Lower leg skin (tissue), 3 donors: ENCODE measurements at regions not wholly inside any gene's neighbourhood (a gene's known extent, or its start where the extent isn't known, plus 50 kb on each side); places are given as distances from the start of the nearest gene placed in this dataset.

Experiments
- CTCF ChIP-seq, 3 donors: fragments of 450-650 bp; IDR thresholded peaks; one replicate each; pipeline ENCODE4 v1.5.1; 2016; ENCODE audit warnings: antibody characterized with exemption in 3 of 3, mild to moderate bottlenecking in 3 of 3, moderate library complexity in 2 of 3
- POLR2A ChIP-seq, 2 donors: fragments of 450-650 bp; IDR thresholded peaks; one replicate each; pipeline ENCODE4 v1.6.1; 2016 to 2017; ENCODE audit warnings: antibody characterized with exemption in 2 of 2, mild to moderate bottlenecking in 1 of 2, moderate library complexity in 1 of 2

GRCh38 chr16:35562919-35563318 lies 2103.5 kb downstream of the TP53TG3F start:
- TF ChIP-seq CTCF (IDR thresholded peaks at IDR 0.05) (no peak), POLR2A (IDR thresholded peaks at IDR 0.05) (no peak)
